Smooth muscle cell (in vitro differentiated cells): ENCODE measurements at regions not wholly inside any gene's neighbourhood (a gene's known extent, or its start where the extent isn't known, plus 50 kb on each side); places are given as distances from the start of the nearest gene placed in this dataset.
"Not testable (repeated sequence)": the region's sequence is repeated elsewhere in the genome, so short reads cannot be mapped to it uniquely, and the experiment has no call there.

Experiments
- DNase-seq: peaks from one replicate; lab custom pipeline; 2025; ENCODE audit not compliant: unreplicated experiment; lab: John Stamatoyannopoulos, UW
- H2AFZ ChIP-seq: fragments of 200-600 bp; sonication (generic); 2 replicates; pipeline ENCODE4 v1.6.0; 2016; ENCODE audit warnings: antibody characterized with exemption, low read depth, mild to moderate bottlenecking
- H3F3A ChIP-seq: fragments of 200-600 bp; sonication (generic); 2 replicates; pipeline ENCODE4 v1.6.0; 2017; ENCODE audit warnings: antibody characterized with exemption, low read depth
- H3K27ac ChIP-seq: fragments of 200-600 bp; sonication (generic); 2 replicates; pipeline ENCODE4 v1.5.1; 2016; ENCODE audit warnings: low read depth, mild to moderate bottlenecking
- H3K27me3 ChIP-seq: fragments of 200-600 bp; sonication (generic); 2 replicates; pipeline ENCODE4 v1.6.1; 2016; ENCODE audit warnings: low read depth, mild to moderate bottlenecking
- H3K36me3 ChIP-seq: fragments of 200-600 bp; sonication (generic); 2 replicates; pipeline ENCODE4 v1.5.1; 2016; ENCODE audit warnings: low read depth
- H3K4me1 ChIP-seq: fragments of 200-600 bp; sonication (generic); 2 replicates; pipeline ENCODE4 v1.5.1; 2016; ENCODE audit warnings: low read depth
- H3K4me2 ChIP-seq: fragments of 200-600 bp; sonication (generic); 2 replicates; pipeline ENCODE4 v1.6.0; 2016; ENCODE audit warnings: mild to moderate bottlenecking
- H3K4me3 ChIP-seq: fragments of 200-600 bp; sonication (generic); 2 replicates; pipeline ENCODE4 v1.5.1; 2016; ENCODE audit warnings: mild to moderate bottlenecking
- H3K79me2 ChIP-seq: fragments of 200-600 bp; sonication (generic); 2 replicates; pipeline ENCODE4 v1.6.0; 2016; ENCODE audit warnings: low read depth, mild to moderate bottlenecking
- H3K9ac ChIP-seq: fragments of 200-600 bp; sonication (generic); 2 replicates; pipeline ENCODE4 v1.6.0; 2016; ENCODE audit warnings: low read depth
- H3K9me3 ChIP-seq: fragments of 200-600 bp; sonication (generic); replicated peaks from 2 replicates; pipeline ENCODE4 v1.5.1; 2016; ENCODE audit warnings: low read depth
- H4K20me1 ChIP-seq: fragments of 200-600 bp; sonication (generic); 2 replicates; pipeline ENCODE4 v1.6.0; 2016; ENCODE audit warnings: low read depth
- CTCF ChIP-seq: fragments of 200-600 bp; sonication (generic); IDR thresholded peaks from 2 replicates; pipeline ENCODE4 v1.5.1; 2017; ENCODE audit warnings: borderline replicate concordance, mild to moderate bottlenecking, antibody characterized with exemption; ENCODE audit not compliant: insufficient read depth, poor library complexity, severe bottlenecking
- WGBS: methylation state at CpG from one replicate; pipeline ENCODE4 v1.1.7; 2016; ENCODE audit warnings: low lambda C conversion rate; 5-methylcytosine and 5-hydroxymethylcytosine counted together

DNA sequence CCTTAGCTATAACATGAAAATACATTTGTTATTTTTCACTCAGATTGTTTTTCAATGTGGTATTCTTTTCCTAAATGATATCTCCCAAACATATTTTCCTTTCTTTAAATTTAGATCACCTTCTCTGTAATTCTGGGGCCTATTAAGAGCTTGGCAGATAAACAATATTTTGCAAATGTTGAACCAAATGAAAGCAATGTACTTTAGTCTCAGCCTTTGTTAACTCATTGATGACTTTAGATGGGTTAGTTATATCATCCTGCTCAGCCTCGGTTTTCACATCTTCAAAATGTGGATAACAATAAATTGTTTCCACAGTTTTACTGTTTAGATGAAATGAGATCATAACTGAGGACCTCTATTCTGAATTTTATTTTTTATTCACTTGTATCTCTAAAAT is 1205.2 kb downstream of the SUCLG1 start:
- H3K4me3 ChIP-seq, result no peak overlapping the region
- H3K9ac ChIP-seq, result no peak overlapping the region
- H3K4me1 ChIP-seq, result no peaks in the 10 kb centered on the region
- H3K79me2 ChIP-seq, result no peaks in the 10 kb centered on the region
- no peak for DNase-seq
- H3K9me3 ChIP-seq, result no peaks in the 10 kb centered on the region
- H3K27me3 ChIP-seq, result no peaks in the 10 kb centered on the region
- H3F3A ChIP-seq, result no peaks in the 10 kb centered on the region
- H2AFZ ChIP-seq, result no peak overlapping the region
- no peaks in the 10 kb centered on the region for H3K36me3 ChIP-seq
- no peak overlapping the region for H3K4me2 ChIP-seq
- H3K27ac ChIP-seq, result no peak overlapping the region
- H4K20me1 ChIP-seq, result no peaks in the 10 kb centered on the region
- no peak for TF ChIP-seq CTCF
- 95% methylated on average over 1 of the region's 1 CpG for WGBS

DNA sequence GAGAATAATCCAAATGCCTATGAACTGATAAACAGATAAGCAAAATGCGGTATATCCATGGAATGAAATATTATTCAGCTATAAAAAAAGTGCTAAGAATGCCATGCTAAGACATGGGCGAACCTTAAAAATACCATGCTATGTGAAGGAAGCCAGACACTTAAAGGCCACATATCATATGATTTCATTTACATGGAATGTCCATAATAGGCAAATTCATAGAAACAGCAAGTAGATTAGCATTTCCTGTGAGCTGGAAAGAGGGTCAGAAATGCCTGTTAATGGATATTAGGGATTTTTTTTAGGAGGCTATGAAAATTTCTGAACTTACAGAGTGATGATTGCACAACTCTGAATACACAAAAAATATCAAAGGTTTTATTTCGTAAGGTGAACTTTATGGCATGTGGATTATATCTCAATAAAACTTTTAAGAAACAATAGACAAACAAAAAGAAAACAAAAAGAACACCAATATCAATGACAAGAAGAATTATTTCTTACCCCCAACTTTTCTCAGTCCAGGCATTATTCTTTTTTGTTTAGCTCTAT is 1207.7 kb downstream of the SUCLG1 start:
- Histone ChIP-seq H3K27me3 (no peaks in the 10 kb centered on the region), H3K4me1 (no peaks in the 10 kb centered on the region), H3K9ac (no peak overlapping the region), H3K36me3 (no peaks in the 10 kb centered on the region), H4K20me1 (no peaks in the 10 kb centered on the region), H3K4me3 (no peak overlapping the region), H3K9me3 (no peaks in the 10 kb centered on the region), H3F3A (no peaks in the 10 kb centered on the region), H2AFZ (no peak overlapping the region), H3K79me2 (no peaks in the 10 kb centered on the region), H3K27ac (no peak overlapping the region), H3K4me2 (no peak overlapping the region)
- no peak for DNase-seq
- 76% methylated on average over 3 of the region's 3 CpGs for WGBS
- no peak for TF ChIP-seq CTCF

DNA sequence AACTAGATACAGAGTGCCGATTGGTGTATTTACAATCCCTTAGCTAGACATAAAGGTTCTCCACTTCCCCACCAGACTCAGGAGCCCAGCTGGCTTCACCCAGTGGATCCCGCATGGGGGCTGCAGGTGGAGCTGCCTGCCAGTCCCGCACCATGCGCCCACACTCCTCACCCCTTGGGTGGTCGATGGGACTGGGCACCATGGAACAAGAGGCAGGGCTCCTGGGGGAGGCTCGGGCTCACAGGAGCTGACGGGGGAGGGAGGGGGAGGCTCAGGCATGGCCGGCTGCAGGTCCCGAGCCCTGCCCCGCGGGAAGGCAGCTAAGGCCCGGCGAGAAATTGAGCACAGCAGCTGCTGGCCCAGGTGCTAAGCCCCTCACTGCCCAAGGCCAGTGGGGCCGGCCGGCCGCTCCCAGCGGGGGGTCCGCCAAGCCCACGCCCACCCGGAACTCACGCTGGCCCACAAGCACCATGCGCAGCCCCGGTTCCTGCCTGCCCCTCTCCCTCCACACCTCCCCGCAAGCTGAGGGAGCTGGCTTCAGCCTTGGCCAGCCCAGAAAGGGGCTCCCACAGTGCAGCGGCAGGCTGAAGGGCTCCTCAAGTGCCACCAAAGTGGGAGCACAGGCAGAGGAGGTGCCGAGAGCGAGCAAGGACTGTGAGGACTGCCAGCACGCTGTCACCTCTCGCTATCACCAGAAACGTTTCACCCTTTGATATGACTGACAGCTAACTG is 1213.1 kb downstream of the SUCLG1 start:
- not testable (repeated sequence) for DNase-seq, H2AFZ ChIP-seq, H3K9me3 ChIP-seq, H3K4me2 ChIP-seq, H3K79me2 ChIP-seq, H3K4me3 ChIP-seq, H3K27me3 ChIP-seq, H3F3A ChIP-seq, H3K9ac ChIP-seq, H3K36me3 ChIP-seq, H3K27ac ChIP-seq, H4K20me1 ChIP-seq, H3K4me1 ChIP-seq
- WGBS, result 97% methylated on average over 16 of the region's 30 CpGs

GRCh38 chr2:83240611-83241010 is 1218.5 kb downstream of the SUCLG1 start:
- no peak overlapping the region for H2AFZ ChIP-seq
- no peaks in the 10 kb centered on the region for H3F3A ChIP-seq
- no peak overlapping the region for H3K9ac ChIP-seq
- no peak for DNase-seq
- no peaks in the 10 kb centered on the region for H4K20me1 ChIP-seq
- H3K9me3 ChIP-seq, result no peaks in the 10 kb centered on the region
- H3K4me3 ChIP-seq, result no peak overlapping the region
- no peak overlapping the region for H3K4me2 ChIP-seq
- H3K36me3 ChIP-seq, result no peaks in the 10 kb centered on the region
- H3K79me2 ChIP-seq, result no peaks in the 10 kb centered on the region
- no peak overlapping the region for H3K27ac ChIP-seq
- WGBS, result 85% methylated on average over 2 of the region's 2 CpGs
- no peak for TF ChIP-seq CTCF
- no peaks in the 10 kb centered on the region for H3K27me3 ChIP-seq
- H3K4me1 ChIP-seq, result no peaks in the 10 kb centered on the region
